Kidney capillary endothelial cell (primary cell): ENCODE measurements at regions not wholly inside any gene's neighbourhood (a gene's known extent, or its start where the extent isn't known, plus 50 kb on each side); places are given as distances from the start of the nearest gene placed in this dataset.

Experiments used
- DNase-seq: peaks from one replicate; pipeline ENCODE4 v3.0.0-alpha.2; 2018; ENCODE audit warnings: low spot score

DNA sequence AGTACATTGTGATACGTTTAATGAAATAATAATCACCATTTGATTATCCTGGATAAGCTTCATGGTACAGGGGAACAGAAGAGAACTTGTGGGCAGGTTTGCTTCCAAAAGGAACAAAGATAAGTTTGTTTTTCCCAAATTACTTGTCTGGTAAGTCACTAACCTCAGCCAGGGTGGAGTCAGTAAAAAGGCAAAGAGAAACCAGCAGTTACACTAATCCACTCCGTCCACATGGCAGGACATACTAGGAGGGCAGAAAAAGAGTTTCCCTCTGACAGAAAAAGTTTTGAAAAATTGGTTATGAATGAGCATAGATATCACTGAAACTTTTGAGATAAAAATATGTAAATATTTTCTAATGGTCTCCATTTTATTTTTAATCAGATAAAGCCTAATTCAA, 285.9 kb downstream of the IL15 start:
- DNase-seq = no peak

DNA sequence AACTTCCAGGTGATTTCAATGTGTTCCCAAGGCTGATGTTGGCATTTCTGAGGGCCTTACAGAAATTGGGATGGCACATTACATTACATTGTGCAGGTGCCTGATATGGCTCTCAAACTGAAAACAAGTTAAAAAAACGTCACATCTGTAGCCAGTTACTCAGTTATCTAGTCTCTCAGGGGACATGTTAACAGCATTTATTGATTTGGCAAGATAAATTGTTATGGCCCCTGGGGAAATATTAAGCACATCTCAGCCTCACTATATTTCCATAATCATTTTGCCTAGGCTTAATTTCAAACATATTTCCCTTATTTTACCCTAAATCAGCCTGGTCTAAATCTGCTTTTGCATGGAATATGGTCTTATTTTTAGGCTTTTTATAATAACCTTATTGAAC, 290.0 kb downstream of the IL15 start:
- DNase-seq = no peak

DNA sequence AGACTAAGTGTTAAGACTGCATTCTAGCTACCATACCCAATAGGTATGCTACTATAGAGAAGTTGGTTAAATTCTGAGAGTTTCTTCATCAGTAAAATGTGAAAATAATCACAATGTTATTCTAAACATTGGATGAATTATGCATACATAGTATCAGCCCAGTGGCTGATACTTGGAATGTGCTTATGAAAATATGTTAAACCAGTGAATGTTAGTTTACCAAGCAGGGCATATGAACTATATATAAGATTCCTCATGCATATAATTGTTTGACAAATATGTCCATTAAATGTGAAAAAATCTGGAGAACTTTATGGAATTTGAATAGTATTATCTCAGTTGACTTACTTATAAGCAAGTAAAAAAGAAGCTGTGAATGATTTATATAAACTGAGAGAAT, 296.1 kb downstream of the IL15 start:
- DNase-seq = no peak

DNA sequence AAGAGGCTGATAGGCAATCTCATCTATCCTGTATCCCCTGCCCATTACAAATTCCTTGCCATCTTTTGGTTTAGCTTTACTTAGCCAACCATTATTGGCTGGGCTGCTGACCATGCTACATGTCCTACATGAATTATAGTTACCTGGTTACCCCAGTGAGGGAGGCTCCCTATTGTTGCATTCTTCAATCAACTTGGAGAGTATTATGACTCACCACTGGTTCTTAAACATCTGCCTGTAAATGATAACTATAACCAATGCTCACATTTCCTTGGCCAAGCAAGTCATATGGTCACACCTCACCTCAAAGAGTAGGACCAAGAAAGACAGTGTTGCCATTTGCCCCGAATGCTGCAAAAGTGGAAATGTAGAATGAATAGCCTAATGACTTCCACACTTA, 297.6 kb downstream of the IL15 start:
- DNase-seq = no peak

DNA sequence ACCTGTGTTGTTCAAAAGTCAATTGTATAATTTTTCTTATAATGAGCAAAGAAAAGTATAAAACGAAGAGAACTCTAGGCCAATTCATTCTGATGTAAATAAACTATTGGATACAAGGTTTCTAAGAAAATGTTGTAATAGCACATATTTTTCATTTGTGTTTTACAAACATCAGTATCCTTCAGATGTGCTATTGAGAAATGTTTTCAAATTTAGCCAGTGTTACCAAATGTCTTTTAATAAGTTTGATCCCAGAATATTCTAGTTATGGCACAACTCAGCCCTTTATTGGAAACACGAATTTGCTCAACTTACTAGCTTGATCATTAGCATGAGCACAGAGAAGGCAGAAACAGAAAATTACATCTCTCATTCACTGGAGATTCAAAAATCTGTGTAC, 319.3 kb downstream of the IL15 start:
- no peak for DNase-seq

DNA sequence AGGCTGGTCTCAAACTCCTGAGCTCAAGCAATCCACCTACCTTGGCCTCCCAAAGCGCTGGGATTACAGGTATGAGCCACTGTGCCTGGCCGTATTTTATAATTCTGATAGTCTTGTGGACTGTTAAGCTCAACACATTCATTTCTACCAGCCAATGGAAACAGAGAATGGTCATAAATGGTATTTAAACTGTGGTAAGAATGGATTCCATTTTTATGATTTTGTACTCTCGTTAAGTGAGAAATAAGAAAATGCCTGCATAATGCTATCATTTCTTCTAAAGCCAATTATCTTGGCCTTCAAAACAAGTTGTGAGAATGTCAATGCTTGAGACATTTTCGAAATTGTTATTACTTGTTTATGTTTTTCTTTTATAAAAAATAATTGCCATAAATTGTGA, 321.0 kb downstream of the IL15 start:
- DNase-seq = no peak

DNA sequence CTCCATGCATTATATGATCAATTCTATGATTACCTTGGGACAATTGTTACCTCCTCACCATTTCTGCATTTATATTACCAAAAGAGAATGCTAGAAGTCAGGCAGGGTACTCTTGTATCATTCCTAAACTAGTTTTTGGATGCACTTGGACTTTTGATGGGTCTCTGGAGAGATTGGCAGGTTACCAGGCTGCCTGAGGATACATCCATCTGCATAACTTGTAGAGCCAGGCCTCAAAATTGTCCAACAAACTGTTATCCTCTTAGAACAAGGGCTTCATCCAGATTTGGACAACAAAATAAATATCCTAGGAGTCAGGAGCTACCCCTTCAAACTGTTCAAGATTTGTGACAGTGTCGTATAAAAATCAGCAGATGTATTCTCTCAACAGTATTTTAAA, 326.1 kb downstream of the IL15 start:
- DNase-seq = no peak

DNA sequence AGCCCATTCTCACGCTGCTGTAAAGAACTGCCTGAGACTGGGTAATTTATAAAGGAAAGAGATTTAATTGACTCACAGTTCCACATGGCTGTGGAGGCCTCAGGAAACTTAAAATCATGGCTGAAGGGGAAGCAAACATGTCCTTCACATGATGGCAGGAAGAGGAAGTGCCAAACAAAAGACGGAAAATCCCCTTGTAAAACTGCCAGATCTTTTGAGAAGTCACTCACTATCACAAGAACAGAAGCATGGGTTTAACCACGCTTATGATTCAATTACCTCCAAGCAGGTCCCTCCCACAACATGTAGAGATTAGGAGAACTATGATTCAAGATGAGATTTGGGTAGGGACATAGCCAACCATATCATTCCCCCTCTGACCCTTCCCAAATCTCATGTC, 335.5 kb downstream of the IL15 start:
- no peak for DNase-seq

DNA sequence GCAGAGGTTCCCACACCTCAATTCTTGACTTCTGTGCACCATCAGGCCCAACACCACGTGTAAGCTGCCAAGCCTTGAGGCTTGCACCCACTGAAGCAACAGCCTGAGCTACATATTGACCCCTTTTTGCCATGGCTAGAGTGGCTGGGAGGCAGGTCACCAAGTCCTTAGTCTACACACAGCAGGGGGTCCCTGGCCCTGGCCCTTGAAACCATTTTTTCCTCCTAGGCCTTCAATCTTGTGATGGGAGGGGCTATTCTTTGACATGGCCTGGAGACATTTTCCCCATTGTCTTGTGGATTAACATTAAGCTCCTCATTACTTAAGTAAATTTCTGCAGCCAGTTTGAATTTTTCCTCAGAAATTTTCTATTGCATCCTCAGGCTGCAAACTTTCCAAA, 336.6 kb downstream of the IL15 start:
- DNase-seq = no peak
